ENCODE measurements at regions not wholly inside any gene's neighbourhood (a gene's known extent, or its start where the extent isn't known, plus 50 kb on each side); places are given as distances from the start of the nearest gene placed in this dataset.
A peak's percentile ranks its signal among the peaks of the same experiment; 100 is the strongest.

- Histone ChIP-seq H3K4me2 (ENCODE audit: low read depth, low read length) (no peak overlapping the region), H3K9me2 (replicated peaks; ENCODE audit: insufficient read depth, low read length) (no peaks in the 10 kb centered on the region), H3F3A (ENCODE audit: insufficient read depth, low read length) (no peaks in the 10 kb centered on the region; the same call in 1 of the 2 replicates), H3K79me2 (ENCODE audit: low read length) (no peaks in the 10 kb centered on the region), H3K4me3 (ENCODE audit: low read length) (no peak overlapping the region), H3K27ac (ENCODE audit: low read length) (no peak overlapping the region), H4K20me1 (ENCODE audit: insufficient read depth, low read length) (no peaks in the 10 kb centered on the region), H3K9ac (ENCODE audit: low read length) (no peak overlapping the region), H3K4me1 (ENCODE audit: low read length) (peaks cover 14% of the 10 kb centered on the region), H3K9me3 (replicated peaks; ENCODE audit: insufficient read depth, low read length) (no peaks in the 10 kb centered on the region), H2AFZ (ENCODE audit: low read length) (no peak overlapping the region), H3K27me3 (replicated peaks; ENCODE audit: insufficient read depth, low read length) (no peaks in the 10 kb centered on the region), H3K36me3 (replicated peaks; ENCODE audit: insufficient read depth, low read length) (no peaks in the 10 kb centered on the region)
- TF ChIP-seq EZH2 (optimal IDR thresholded peaks at IDR 0.05; ENCODE audit: low read depth, low read length) (no peak), EZH2phosphoT487 (IDR thresholded peaks at IDR 0.05; ENCODE audit: low read length) (no peak)
- DNase-seq: no peak
Observed at GRCh38 chr17:31649302-31649701, 209.7 kb downstream of the COPRS start.

GRCh38 chr17:31647661-31648060 is 211.4 kb downstream of the COPRS start:
- Histone ChIP-seq H3K36me3 (replicated peaks; ENCODE audit: insufficient read depth, low read length) (no peaks in the 10 kb centered on the region), H3K27ac (ENCODE audit: low read length) (no peak overlapping the region), H3K9me3 (replicated peaks; ENCODE audit: insufficient read depth, low read length) (no peaks in the 10 kb centered on the region), H3K27me3 (replicated peaks; ENCODE audit: insufficient read depth, low read length) (no peaks in the 10 kb centered on the region), H3K79me2 (ENCODE audit: low read length) (no peaks in the 10 kb centered on the region), H3K4me3 (ENCODE audit: low read length) (no peak overlapping the region), H3K4me1 (ENCODE audit: low read length) (peaks cover 14% of the 10 kb centered on the region), H2AFZ (ENCODE audit: low read length) (no peak overlapping the region), H3K4me2 (ENCODE audit: low read depth, low read length) (no peak overlapping the region), H3K9me2 (replicated peaks; ENCODE audit: insufficient read depth, low read length) (no peaks in the 10 kb centered on the region), H3F3A (ENCODE audit: insufficient read depth, low read length) (no peaks in the 10 kb centered on the region; the same call in 1 of the 2 replicates), H3K9ac (ENCODE audit: low read length) (no peak overlapping the region), H4K20me1 (ENCODE audit: insufficient read depth, low read length) (no peaks in the 10 kb centered on the region)
- TF ChIP-seq EZH2phosphoT487 (IDR thresholded peaks at IDR 0.05; ENCODE audit: low read length): no peak
- TF ChIP-seq EZH2 (optimal IDR thresholded peaks at IDR 0.05; ENCODE audit: low read depth, low read length): no peak
- TF ChIP-seq CTCF (IDR thresholded peaks at IDR 0.05; ENCODE audit: low read length): no peak
- no peak for DNase-seq

GRCh38 chr17:31646642-31647041 is 212.4 kb downstream of the COPRS start:
- Histone ChIP-seq H3K4me2 (ENCODE audit: low read depth, low read length) (peak overlapping the region; percentile 9; the same call in 1 of the 2 replicates), H3K27me3 (replicated peaks; ENCODE audit: insufficient read depth, low read length) (no peaks in the 10 kb centered on the region), H4K20me1 (ENCODE audit: insufficient read depth, low read length) (no peaks in the 10 kb centered on the region), H3K9me3 (replicated peaks; ENCODE audit: insufficient read depth, low read length) (no peaks in the 10 kb centered on the region), H3F3A (ENCODE audit: insufficient read depth, low read length) (no peaks in the 10 kb centered on the region; the same call in 1 of the 2 replicates), H3K27ac (ENCODE audit: low read length) (peak overlapping the region; percentile 1; the same call in 1 of the 2 replicates), H2AFZ (ENCODE audit: low read length) (no peak overlapping the region), H3K79me2 (ENCODE audit: low read length) (no peaks in the 10 kb centered on the region), H3K4me1 (ENCODE audit: low read length) (peaks cover 14% of the 10 kb centered on the region), H3K9ac (ENCODE audit: low read length) (no peak overlapping the region), H3K36me3 (replicated peaks; ENCODE audit: insufficient read depth, low read length) (no peaks in the 10 kb centered on the region), H3K9me2 (replicated peaks; ENCODE audit: insufficient read depth, low read length) (no peaks in the 10 kb centered on the region), H3K4me3 (ENCODE audit: low read length) (no peak overlapping the region)
- TF ChIP-seq CTCF (IDR thresholded peaks at IDR 0.05; ENCODE audit: low read length): no peak
- peak; percentile 30 for DNase-seq

GRCh38 chr17:31645351-31645750 is 213.7 kb downstream of the COPRS start:
- Histone ChIP-seq H2AFZ (ENCODE audit: low read length) (no peak overlapping the region), H4K20me1 (ENCODE audit: insufficient read depth, low read length) (no peaks in the 10 kb centered on the region), H3K4me2 (ENCODE audit: low read depth, low read length) (no peak overlapping the region), H3K27ac (ENCODE audit: low read length) (no peak overlapping the region), H3K36me3 (replicated peaks; ENCODE audit: insufficient read depth, low read length) (no peaks in the 10 kb centered on the region), H3F3A (ENCODE audit: insufficient read depth, low read length) (no peaks in the 10 kb centered on the region; the same call in 1 of the 2 replicates), H3K4me3 (ENCODE audit: low read length) (no peak overlapping the region), H3K9me3 (replicated peaks; ENCODE audit: insufficient read depth, low read length) (no peaks in the 10 kb centered on the region), H3K27me3 (replicated peaks; ENCODE audit: insufficient read depth, low read length) (no peaks in the 10 kb centered on the region), H3K9me2 (replicated peaks; ENCODE audit: insufficient read depth, low read length) (no peaks in the 10 kb centered on the region), H3K79me2 (ENCODE audit: low read length) (no peaks in the 10 kb centered on the region), H3K4me1 (ENCODE audit: low read length) (peaks cover 14% of the 10 kb centered on the region), H3K9ac (ENCODE audit: low read length) (no peak overlapping the region)
- no peak for DNase-seq
- no peak for TF ChIP-seq EZH2 (optimal IDR thresholded peaks at IDR 0.05; ENCODE audit: low read depth, low read length)
- no peak for TF ChIP-seq EZH2phosphoT487 (IDR thresholded peaks at IDR 0.05; ENCODE audit: low read length)
- TF ChIP-seq CTCF (IDR thresholded peaks at IDR 0.05; ENCODE audit: low read length): no peak
